H9 (cell line): ENCODE measurements at regions not wholly inside any gene's neighbourhood (a gene's known extent, or its start where the extent isn't known, plus 50 kb on each side); places are given as distances from the start of the nearest gene placed in this dataset.

ENCODE experiments used
- DNase-seq: peaks from one replicate; pipeline ENCODE4 v3.0.0-alpha.2; 2017
- H2AFZ ChIP-seq: one replicate; pipeline ENCODE4 v1.6.1; 2013; ENCODE audit warnings: mild to moderate bottlenecking, low read length, control low read depth, moderate library complexity
- H2AK5ac ChIP-seq: 2 replicates; pipeline ENCODE4 v1.6.1; 2013; ENCODE audit warnings: low read length, control low read depth, mixed read lengths; ENCODE audit not compliant: insufficient read length
- H2BK120ac ChIP-seq: one replicate; pipeline ENCODE4 v1.6.1; 2013; ENCODE audit warnings: low read depth, mild to moderate bottlenecking, low read length, control low read depth, inconsistent platforms; ENCODE audit not compliant: poor library complexity, severe bottlenecking
- H2BK12ac ChIP-seq: 2 replicates; pipeline ENCODE4 v1.6.1; 2013; ENCODE audit warnings: low read length, control low read depth, mixed read lengths, low read depth; ENCODE audit not compliant: insufficient read length
- H2BK15ac ChIP-seq: 2 replicates; pipeline ENCODE4 v1.6.1; 2013; ENCODE audit warnings: low read depth, low read length, control low read depth
- H2BK20ac ChIP-seq: one replicate; pipeline ENCODE4 v1.6.1; 2013; ENCODE audit warnings: low read depth, mild to moderate bottlenecking, low read length, control low read depth, inconsistent platforms; ENCODE audit not compliant: poor library complexity, severe bottlenecking
- H2BK5ac ChIP-seq: 2 replicates; pipeline ENCODE4 v1.6.1; 2013; ENCODE audit warnings: low read length, control low read depth, mixed read lengths; ENCODE audit not compliant: insufficient read length
- H3K14ac ChIP-seq: 2 replicates; pipeline ENCODE4 v1.6.1; 2013; ENCODE audit warnings: low read length, control low read depth; ENCODE audit not compliant: insufficient read depth
- H3K18ac ChIP-seq: 2 replicates; pipeline ENCODE4 v1.6.1; 2013; ENCODE audit warnings: low read depth, mild to moderate bottlenecking, mixed read lengths, low read length, control low read depth; ENCODE audit not compliant: insufficient read length
- H3K23ac ChIP-seq: 2 replicates; pipeline ENCODE4 v1.6.1; 2013; ENCODE audit warnings: low read length, control low read depth, mixed read lengths, low read depth; ENCODE audit not compliant: insufficient read length
- H3K23me2 ChIP-seq: 2 replicates; pipeline ENCODE4 v1.6.1; 2013; ENCODE audit warnings: low read depth, mild to moderate bottlenecking, mixed read lengths, low read length, control low read depth; ENCODE audit not compliant: insufficient read length, poor library complexity, severe bottlenecking
- H3K27ac ChIP-seq: 2 replicates; pipeline ENCODE4 v1.5.1; 2013; ENCODE audit warnings: low read length, control low read depth, mixed read lengths, low read depth; ENCODE audit not compliant: insufficient read length
- H3K27me3 ChIP-seq: 2 replicates; pipeline ENCODE4 v1.6.1; 2013; ENCODE audit warnings: low read length, control low read depth, inconsistent platforms; ENCODE audit not compliant: insufficient read depth
- H3K4ac ChIP-seq: 2 replicates; pipeline ENCODE4 v1.6.1; 2013; ENCODE audit warnings: low read depth, mild to moderate bottlenecking, control low read depth, inconsistent platforms, low read length, moderate library complexity
- H3K4me1 ChIP-seq: 2 replicates; pipeline ENCODE4 v1.6.1; 2013; ENCODE audit warnings: low read length, control low read depth, inconsistent platforms; ENCODE audit not compliant: insufficient read depth
- H3K4me2 ChIP-seq: 2 replicates; pipeline ENCODE4 v1.6.1; 2013; ENCODE audit warnings: low read length, control low read depth, mixed read lengths; ENCODE audit not compliant: insufficient read length, insufficient read depth
- H3K56ac ChIP-seq: 2 replicates; pipeline ENCODE4 v1.6.1; 2013; ENCODE audit warnings: low read depth, mild to moderate bottlenecking, mixed read lengths, low read length, control low read depth; ENCODE audit not compliant: insufficient read length
- H3K79me1 ChIP-seq: 2 replicates; pipeline ENCODE4 v1.6.1; 2013; ENCODE audit warnings: low read depth, mild to moderate bottlenecking, moderate library complexity, low read length, control low read depth, inconsistent platforms; ENCODE audit not compliant: insufficient read depth, poor library complexity, severe bottlenecking
- H3K79me2 ChIP-seq: 2 replicates; pipeline ENCODE4 v1.6.1; 2013; ENCODE audit warnings: low read length, control low read depth, inconsistent platforms; ENCODE audit not compliant: insufficient read depth
- H3K9ac ChIP-seq: 2 replicates; pipeline ENCODE4 v1.6.1; 2013; ENCODE audit warnings: low read length, control low read depth, mixed read lengths; ENCODE audit not compliant: insufficient read length; ENCODE audit errors: extremely low read depth
- H3K9me3 ChIP-seq: one replicate; pipeline ENCODE4 v1.6.1; 2013; ENCODE audit warnings: low read depth, low read length, inconsistent platforms; ENCODE audit not compliant: control insufficient read depth
- H3T11ph ChIP-seq: one replicate; pipeline ENCODE4 v1.6.1; 2013; ENCODE audit warnings: mild to moderate bottlenecking, low read length, control low read depth, inconsistent platforms
- H4K20me1 ChIP-seq: one replicate; pipeline ENCODE4 v1.6.1; 2013; ENCODE audit not compliant: control insufficient read depth, insufficient read length, insufficient read depth
- H4K5ac ChIP-seq: 2 replicates; pipeline ENCODE4 v1.6.1; 2013; ENCODE audit warnings: low read depth, mild to moderate bottlenecking, mixed read lengths, low read length, control low read depth; ENCODE audit not compliant: insufficient read length
- H4K8ac ChIP-seq: replicated peaks from 2 replicates; pipeline ENCODE4 v1.6.1; 2013; ENCODE audit warnings: low read length, control low read depth, mixed read lengths, low read depth; ENCODE audit not compliant: insufficient read length
- H4K91ac ChIP-seq: 2 replicates; pipeline ENCODE4 v1.6.1; 2013; ENCODE audit warnings: low read depth, mild to moderate bottlenecking, moderate library complexity, mixed read lengths, low read length, control low read depth; ENCODE audit not compliant: insufficient read length
- H3K27ac Mint-ChIP-seq, 3 experiments: 2 replicates in 2 of 3; 3 replicates in 1 of 3; pipeline ENCODE4 v1.8.0; 2020 to 2021; ENCODE audit warnings: mixed read lengths in 3 of 3, mild to moderate bottlenecking in 1 of 3, moderate library complexity in 1 of 3
- H3K27me3 Mint-ChIP-seq: 2 replicates; pipeline ENCODE4 v1.8.0; 2021; ENCODE audit warnings: low read depth, mild to moderate bottlenecking, moderate library complexity, mixed read lengths
- H3K36me3 Mint-ChIP-seq, 3 experiments: 2 replicates in 2 of 3; 3 replicates in 1 of 3; pipeline ENCODE4 v1.8.0; 2020 to 2021; ENCODE audit warnings: low read depth in 3 of 3, mixed read lengths in 3 of 3; ENCODE audit not compliant: insufficient read depth in 1 of 3
- H3K4me1 Mint-ChIP-seq, 2 experiments: 2 replicates each; pipeline ENCODE4 v1.8.0; 2020; ENCODE audit warnings: mixed read lengths in 2 of 2
- H3K4me3 Mint-ChIP-seq, 2 experiments: 2 replicates in 1 of 2; 3 replicates in 1 of 2; pipeline ENCODE4 v1.8.0; 2020 to 2021; ENCODE audit warnings: mild to moderate bottlenecking in 2 of 2, mixed read lengths in 2 of 2, moderate library complexity in 1 of 2
- H3K9me3 Mint-ChIP-seq, 2 experiments: 2 replicates in 1 of 2; 3 replicates in 1 of 2; pipeline ENCODE4 v1.8.0; 2020; ENCODE audit warnings: mild to moderate bottlenecking in 2 of 2, mixed read lengths in 2 of 2, moderate library complexity in 1 of 2
- CTCF ChIP-seq: fragments of 200-600 bp; sonication (generic); conservative IDR thresholded peaks from 3 replicates; pipeline ENCODE4 v1.8.0; 2021; ENCODE audit warnings: antibody characterized with exemption, mild to moderate bottlenecking
- WGBS: extraction: QIAGEN DNeasy Blood & Tissue Kit; methylation state at CpG from one replicate; pipeline ENCODE4 v1.1.7; 2013; ENCODE audit warnings: missing lambda C conversion rate, low lambda C conversion rate, mixed read lengths; ENCODE audit not compliant: insufficient read length; ENCODE audit errors: extremely low coverage; 5-methylcytosine and 5-hydroxymethylcytosine counted together

- Mint-ChIP-seq H3K36me3 (no peaks in the 10 kb centered on the region), H3K4me3 (no peak overlapping the region), H3K27ac (no peak overlapping the region), H3K4me1 (no peaks in the 10 kb centered on the region), H3K27me3 (no peaks in the 10 kb centered on the region), H3K9me3 (no peaks in the 10 kb centered on the region; a peak in 2 of 5 replicates)
- Histone ChIP-seq H3K27ac (no peak overlapping the region), H2BK120ac (no peak overlapping the region), H3K56ac (no peak overlapping the region), H3K79me2 (no peaks in the 10 kb centered on the region), H2BK15ac (no peak overlapping the region), H3K9ac (no peak overlapping the region), H2BK20ac (no peak overlapping the region), H4K5ac (no peak overlapping the region), H3K9me3 (no peaks in the 10 kb centered on the region), H3K18ac (no peak overlapping the region), H3K27me3 (no peaks in the 10 kb centered on the region), H3K4me2 (no peak overlapping the region), H2AK5ac (no peak overlapping the region), H3K23me2 (no peaks in the 10 kb centered on the region), H4K8ac (no peak overlapping the region), H3K79me1 (no peaks in the 10 kb centered on the region), H4K20me1 (no peaks in the 10 kb centered on the region), H3K4ac (no peak overlapping the region), H3K23ac (no peak overlapping the region), H2BK12ac (no peak overlapping the region), H4K91ac (no peak overlapping the region), H3K4me1 (no peaks in the 10 kb centered on the region), H3K14ac (no peak overlapping the region), H3T11ph (no peak overlapping the region), H2AFZ (no peak overlapping the region), H2BK5ac (no peak overlapping the region)
- no peak for TF ChIP-seq CTCF
- no peak for DNase-seq
- WGBS = no CpG with 5 or more reads among the region's 3 CpGs
Observed at GRCh38 chr3:66830301-66830700, 167.8 kb upstream of the KBTBD8 start.
